ENCODE measurements at regions not wholly inside any gene's neighbourhood (a gene's known extent, or its start where the extent isn't known, plus 50 kb on each side); places are given as distances from the start of the nearest gene placed in this dataset.

DNA sequence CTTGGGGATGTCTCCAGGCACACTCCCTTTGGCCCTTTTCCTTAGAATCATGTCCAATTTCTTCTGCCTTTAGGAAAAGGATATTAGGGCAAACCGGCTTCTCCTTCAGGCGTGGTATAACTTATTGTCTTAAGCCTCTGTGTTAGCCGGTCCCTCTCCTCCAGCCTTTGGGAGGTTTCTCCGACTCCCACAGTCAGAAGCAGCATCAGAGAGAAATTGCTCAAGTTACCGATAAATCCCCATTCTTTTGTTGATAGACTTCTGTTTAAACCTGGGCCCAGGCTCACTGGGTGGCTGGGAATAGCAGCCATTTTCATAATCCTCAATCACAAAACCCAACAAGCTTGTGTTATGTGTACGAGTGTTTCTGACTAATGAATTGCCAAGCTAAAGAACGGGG, 85.4 kb upstream of the KAZN start:
- no peak for DNase-seq (ENCODE audit: low read depth in 1 of 2, low spot score in 1 of 2)

DNA sequence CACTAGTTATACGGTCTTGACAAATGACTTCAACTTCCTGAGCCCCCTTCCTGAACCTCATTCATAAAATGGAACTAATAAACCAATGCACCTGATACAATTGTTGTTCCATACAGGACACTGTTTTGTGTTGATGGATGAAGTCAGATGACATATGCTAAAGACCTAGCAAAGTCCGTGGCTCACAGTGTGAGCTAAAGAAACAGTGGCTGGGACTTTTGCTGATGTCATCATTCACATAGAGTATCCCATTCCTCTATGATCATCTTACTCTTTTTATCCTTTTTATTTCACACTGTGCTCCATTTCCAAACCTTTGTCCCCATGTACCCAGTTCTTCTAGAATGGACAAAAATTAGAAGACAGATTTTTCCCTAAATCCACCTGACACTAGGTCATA, 83.7 kb upstream of the KAZN start:
- DNase-seq (ENCODE audit: low read depth in 1 of 2, low spot score in 1 of 2), result no peak

DNA sequence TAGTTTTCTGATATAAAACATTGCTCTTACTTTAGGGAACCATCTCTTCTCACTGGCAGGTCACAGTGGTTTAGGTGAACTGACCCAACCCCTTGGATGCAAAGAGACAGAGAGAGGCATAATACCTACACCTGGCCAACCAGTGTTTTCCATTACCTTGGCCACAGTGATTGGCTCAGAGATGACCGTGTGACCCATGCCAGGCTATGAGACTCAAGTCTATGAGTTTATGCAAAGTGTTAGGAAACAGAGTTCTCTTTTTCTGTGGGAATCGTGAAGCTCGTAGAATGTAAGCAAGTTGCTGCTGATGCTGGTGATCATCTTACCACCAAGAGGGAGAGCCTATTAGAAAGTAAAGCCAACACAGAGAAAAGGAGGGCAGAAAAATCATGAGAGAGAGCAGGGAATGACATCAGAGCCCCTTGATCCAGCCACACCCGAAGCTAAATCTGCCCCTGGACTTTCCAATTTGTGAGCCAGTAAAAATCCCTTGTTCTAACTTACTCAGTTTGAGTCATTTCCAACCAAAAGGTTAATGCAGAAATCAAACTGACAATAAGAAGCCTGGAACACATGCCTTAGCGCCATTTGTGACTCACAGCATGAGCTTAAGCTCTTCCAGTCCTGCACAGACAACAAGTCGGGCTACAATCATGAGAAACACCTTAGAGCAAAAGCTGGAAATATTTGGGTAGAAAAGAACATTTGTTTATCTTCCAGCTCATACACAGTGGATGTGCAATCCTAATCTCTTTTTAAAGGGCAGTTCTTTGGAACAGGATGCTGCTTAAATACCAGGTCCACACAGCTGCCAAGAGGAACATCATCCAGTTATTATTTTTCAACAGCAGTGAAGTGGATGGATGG, 81.3 kb upstream of the KAZN start:
- no peak for DNase-seq (ENCODE audit: low read depth in 1 of 2, low spot score in 1 of 2)

DNA sequence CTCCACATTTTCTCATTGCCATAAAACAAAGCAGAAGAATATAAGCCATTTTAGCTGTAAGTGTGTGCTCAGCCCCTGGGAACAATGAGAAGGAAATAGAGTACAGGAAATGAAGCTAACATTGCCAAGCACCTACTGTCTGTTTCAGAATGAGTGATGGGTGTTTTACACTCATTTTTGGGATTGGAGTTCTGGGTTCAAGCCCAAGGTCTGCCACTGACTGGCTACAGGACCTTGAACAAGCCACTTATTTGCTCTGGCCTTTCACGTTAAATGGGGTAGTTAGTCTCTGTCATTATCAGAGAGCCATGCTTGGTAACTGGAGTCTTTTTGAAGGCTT, 80.7 kb upstream of the KAZN start:
- no peak for DNase-seq (ENCODE audit: low read depth in 1 of 2, low spot score in 1 of 2)

DNA sequence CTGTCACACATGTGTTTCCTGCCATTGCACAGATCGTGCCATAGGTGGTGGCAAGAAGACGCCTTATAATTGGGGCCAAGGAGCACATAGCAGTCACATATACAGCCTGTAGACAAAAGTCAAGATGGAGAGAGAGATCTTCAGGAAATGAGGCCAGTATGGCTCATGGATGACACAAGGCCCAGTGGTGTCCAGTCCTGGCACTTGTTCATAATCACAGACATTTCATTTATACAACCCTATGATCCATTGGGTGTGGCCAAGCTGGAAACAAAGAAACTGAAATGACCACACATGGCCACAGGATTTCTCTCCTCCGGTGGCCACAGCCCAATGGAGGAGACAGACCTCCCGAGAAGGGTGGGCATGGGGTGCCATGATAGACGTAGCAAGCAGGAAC, 78.5 kb upstream of the KAZN start:
- DNase-seq (ENCODE audit: low read depth in 1 of 2, low spot score in 1 of 2), result no peak

DNA sequence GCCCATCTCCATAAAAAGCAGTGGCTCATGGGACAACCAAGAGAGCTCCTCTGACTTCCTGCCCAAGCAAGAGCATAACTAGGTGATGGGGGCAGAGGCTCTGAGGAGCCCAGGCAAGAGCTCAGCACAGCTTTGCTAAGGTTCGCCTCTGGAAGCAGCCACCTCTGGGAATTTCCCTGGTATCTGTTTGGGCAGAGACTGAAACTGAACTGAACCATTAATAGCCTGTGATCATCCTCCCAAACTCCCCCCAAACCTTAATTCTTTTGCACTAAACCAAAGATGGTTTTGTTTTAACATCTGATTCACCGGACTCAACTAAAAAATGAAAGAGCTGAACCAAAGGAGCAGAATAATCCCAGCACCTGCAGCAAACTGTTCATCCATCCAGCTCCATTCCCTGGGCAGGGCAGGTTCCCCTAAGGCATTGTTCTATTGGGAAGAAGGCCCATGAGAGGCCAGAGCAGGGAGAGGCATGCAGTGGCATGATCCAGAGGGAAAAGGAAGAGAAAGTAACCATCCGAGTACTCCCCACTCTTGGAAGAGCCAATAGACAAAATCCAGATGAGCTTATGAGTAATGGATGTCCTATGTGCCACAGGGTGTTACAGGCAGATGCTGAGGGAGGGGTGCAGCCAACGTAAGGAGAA, 77.8 kb upstream of the KAZN start:
- DNase-seq (ENCODE audit: low read depth in 1 of 2, low spot score in 1 of 2), result no peak

DNA sequence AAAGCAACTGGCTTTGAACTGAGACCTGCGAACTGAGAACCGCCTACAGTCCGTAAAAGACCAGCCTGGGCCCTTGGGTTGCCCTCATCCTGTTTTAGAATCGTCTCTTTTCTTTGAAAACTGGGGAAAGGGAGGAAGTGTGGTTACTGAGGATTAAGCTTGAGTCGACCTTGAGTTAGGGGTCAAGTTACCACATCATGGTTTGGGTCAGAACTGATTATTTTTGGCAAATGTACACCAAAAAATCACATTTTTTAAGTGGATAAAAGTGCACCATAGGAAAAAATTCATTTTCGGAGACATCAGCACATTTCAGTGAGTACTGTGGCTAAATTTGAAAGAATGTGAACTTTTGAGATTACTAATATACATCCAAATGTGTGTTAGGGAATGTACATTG, 76.9 kb upstream of the KAZN start:
- no peak for DNase-seq (ENCODE audit: low read depth in 1 of 2, low spot score in 1 of 2)

DNA sequence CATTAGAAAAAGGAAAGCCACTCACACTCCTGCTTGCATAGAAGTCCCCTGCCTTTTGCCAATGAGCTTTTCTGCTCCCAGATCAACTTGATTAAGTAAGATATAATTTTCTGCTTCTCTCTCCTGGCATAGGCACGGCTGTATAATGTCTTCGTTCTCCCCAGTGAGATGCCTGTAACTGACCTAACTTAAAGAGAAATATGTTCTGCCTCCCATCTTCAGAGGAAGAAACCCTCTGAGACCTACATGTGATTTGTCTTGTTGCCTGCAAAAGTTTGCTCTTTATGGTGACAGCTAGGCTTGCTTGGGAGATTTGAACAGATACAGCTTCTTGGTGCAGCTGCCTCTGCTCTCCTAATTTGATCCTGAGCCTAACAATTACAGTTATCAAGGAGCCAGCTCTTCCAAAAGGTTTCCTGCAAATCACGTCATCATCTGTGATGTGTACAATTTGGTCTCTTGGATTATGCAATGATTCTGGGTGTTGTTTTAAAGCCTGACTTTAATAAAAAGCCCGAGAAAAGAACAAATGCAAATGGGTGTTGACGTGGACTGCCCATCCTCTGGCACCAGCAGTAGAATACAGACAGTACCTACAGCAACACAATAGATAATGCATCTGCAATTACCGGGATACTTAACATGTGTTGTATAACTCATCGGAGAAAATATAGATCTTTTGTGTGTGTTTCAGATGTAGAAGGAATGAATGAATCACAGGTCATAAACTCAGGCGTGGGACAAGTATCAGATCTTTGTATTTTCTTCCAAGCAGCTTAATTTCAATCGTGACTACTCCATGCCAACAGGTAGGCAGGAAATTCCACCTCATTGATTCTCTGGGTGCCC, 76.2 kb upstream of the KAZN start:
- DNase-seq (ENCODE audit: low read depth in 1 of 2, low spot score in 1 of 2), result no peak

DNA sequence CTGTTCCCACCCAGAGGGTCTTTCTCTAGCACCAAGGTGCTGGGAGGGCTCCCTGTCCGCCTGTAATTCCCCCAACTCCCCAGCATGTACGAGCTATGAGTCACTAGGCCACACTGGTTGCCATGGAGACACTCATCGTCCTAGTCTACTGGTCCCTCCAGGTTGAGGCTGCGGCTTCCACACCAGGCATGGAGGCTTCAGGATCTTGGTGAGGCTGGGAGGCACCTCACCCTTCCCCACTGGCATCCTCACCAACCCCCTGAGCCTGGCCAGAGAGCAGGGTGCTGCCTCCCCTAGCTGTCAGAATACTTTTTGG, 75.6 kb upstream of the KAZN start:
- DNase-seq (ENCODE audit: low read depth in 1 of 2, low spot score in 1 of 2), result no peak

DNA sequence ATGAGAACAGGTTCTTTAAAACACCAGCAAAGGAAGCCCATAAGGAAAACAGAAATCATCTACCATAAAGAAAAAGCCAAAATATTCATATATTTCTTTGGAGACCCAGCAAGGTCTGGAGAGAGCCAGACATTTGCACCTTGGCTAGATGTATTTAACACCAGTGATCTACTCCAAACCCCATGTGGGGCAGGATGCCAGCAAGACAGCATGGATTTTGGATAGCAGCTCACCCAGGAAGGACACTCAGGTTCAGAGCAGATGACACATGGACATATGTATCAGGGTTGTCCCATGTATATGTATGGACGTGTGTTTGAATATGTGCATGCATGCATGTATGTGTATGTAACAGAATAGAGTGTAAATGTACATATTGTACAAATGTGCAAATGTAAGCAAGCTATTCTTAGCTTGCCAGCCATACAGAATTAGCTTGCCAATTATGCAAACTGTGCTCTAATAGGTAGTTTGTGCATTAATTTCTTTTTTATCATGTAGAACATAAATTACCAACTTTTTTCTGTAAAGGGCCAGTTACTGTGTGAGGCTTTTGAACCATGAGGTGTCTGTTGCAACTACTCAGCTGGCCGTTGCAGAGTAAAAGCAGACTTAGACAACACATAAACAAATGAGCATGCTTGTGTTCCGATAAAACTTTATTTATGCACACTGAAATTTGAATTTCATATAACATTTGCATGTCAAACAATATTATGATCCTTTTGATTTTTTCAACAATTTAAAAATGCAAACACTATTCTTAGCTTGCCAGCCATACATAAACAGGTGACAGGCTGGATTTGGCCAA, 73.5 kb upstream of the KAZN start:
- DNase-seq (ENCODE audit: low read depth in 1 of 2, low spot score in 1 of 2), result no peak

DNA sequence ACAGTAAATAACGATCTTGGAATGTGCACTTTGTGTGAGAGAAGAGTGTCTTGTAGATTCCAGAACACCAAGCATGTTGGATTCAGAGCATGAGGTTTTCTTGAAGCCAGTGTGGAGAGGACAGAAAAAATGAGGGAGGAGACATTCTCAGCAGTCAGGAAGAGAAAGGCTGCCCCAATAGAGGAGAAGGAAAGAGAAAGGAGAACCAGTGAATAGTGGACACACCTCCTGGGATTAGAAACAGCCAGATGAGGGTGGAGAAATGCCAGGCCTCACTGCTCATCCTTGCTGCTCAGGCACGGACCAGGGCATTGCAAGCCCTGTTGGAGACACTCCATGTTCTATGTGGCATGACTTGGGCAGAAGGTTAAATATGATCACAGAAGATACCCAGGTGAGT, 69.0 kb upstream of the KAZN start:
- no peak for DNase-seq (ENCODE audit: low read depth in 1 of 2, low spot score in 1 of 2)

DNA sequence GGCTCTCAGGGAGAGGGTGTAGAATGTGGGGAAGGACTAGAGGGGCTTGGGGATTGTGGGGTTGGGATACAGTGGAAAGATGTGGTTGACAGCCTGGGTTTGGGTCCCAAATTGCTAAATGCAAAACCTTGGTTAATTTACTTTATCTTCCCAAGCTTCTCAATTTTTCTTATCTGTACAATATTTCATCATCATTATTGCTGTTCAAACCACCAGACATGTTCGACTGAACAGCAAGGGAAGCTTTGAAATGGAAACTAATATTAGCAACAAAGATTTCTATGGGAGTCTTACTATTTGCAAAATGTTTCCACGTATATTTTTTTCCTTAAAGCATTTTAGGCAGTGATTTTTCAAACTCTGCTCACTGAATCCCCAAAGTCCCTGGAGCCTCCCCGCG, 67.0 kb upstream of the KAZN start:
- no peak for DNase-seq (ENCODE audit: low read depth in 1 of 2, low spot score in 1 of 2)

DNA sequence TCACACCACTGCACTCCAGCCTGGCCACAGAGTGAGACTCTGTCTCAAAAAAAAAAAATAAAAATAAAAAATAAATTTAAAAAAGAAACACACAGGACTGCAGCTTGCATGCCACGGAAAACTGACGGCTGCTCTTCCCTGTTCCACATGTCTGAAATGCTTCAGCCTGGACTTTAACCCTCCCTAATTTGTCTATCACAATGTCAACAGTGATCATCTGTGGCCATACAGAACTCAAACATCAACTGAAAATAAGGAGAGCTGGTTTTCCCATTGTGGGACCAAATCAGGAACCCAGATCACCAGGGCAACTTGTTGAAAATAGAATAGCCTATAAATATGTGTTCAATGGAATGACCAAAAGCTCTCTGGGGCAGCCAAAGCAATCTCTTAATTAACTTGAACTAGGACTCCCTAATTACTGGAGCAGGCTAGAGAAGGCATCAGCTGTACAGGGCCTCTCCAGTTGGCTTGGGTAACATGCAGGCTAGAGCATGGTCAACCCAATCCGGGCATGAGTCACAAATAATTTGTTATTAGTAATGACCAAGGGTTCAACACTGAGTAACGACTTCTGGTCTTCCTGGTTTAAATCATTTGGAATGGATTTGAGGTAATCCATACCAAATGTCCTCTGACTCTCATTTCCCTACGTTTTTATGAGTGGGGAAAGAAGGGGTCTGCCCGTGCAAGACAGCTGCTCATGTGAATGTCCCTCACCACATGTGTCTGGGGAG, 62.7 kb upstream of the KAZN start:
- DNase-seq (ENCODE audit: low read depth in 1 of 2, low spot score in 1 of 2), result no peak

DNA sequence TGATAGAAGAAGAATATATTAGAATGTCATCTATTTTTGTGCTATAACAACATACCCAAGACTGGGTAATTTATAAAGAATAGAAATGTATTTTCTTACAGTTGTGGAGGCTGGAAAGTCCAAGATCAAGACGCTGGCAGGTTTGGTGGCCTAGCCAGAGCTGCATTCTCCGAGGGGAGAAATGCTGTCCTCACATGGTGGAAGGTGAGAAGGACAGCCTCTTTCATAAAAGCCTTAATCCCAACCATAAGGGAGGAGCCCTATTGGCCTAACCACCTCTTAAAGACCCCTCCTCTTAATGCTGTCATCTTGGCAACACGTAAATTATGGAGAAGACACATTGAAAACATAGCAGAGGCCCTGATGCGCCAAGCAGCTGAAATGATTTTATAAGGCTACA, 60.1 kb upstream of the KAZN start:
- DNase-seq (ENCODE audit: low read depth in 1 of 2, low spot score in 1 of 2), result no peak

DNA sequence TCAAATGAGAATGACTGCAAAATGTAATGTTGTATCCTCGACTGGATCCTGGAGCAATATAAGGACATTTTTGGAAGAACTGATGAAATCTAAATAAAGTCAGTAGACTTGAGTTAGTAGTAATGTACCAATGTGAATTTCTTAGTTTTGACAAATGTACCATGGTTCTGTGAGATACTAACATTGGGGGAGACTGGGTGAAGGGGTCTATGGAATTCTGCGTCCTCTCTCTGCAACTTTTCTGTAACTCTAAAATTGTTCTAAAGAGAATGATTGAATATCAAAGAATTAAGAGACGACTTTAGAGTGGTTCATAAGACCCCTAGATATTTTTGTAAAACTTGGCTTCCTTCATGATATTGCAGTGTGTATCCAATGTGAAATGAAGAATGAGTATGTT, 59.2 kb upstream of the KAZN start:
- no peak for DNase-seq (ENCODE audit: low read depth in 1 of 2, low spot score in 1 of 2)

DNA sequence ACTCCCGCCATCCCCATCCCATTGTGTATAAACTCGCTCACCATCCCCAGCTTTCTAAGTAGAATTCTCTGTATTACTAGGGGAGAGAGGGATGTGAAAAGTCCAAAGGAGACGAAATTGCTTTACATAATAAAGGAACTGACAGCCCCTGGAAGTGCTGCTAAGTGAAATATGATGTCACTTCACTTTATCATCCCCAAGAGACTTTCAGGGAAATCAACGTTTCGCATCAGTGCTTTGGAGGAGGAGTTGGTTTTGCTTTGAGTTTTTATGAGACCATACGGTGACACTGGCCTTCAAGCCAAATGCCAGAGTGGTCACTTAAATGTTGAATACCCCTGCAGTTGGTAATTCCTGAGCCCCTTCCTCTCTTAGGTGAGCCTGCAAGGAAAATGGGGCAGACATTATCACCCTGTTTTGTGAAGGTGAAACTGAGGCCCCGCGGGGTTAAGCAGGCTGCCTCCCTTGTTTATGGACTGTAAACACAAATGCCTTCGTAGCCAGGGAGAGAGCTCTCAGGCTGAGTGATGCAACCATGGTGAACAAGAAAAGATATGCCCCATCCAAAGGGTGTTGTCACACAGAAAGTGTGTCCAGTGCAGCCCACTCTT, 58.4 kb upstream of the KAZN start:
- DNase-seq (ENCODE audit: low read depth in 1 of 2, low spot score in 1 of 2), result no peak

DNA sequence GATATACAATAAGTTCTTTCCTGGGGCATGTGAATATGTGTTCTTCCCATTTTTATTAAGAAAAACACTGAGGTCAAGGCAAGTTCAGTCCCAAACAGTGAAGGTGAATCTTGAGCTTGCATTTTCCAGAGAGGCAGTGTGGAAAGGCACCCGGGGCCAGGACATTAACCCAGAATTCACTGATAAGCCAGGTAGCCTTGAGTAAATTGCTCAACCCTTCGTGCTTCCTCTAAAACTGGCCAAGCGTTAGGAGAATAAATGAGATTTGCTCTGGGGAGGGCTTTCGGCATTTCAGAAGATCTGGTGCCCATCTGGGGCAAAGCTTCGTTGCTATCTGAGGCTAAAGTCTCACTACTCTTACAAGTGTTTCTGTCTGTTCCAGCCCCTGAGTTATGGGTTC, 57.1 kb upstream of the KAZN start:
- no peak for DNase-seq (ENCODE audit: low read depth in 1 of 2, low spot score in 1 of 2)

DNA sequence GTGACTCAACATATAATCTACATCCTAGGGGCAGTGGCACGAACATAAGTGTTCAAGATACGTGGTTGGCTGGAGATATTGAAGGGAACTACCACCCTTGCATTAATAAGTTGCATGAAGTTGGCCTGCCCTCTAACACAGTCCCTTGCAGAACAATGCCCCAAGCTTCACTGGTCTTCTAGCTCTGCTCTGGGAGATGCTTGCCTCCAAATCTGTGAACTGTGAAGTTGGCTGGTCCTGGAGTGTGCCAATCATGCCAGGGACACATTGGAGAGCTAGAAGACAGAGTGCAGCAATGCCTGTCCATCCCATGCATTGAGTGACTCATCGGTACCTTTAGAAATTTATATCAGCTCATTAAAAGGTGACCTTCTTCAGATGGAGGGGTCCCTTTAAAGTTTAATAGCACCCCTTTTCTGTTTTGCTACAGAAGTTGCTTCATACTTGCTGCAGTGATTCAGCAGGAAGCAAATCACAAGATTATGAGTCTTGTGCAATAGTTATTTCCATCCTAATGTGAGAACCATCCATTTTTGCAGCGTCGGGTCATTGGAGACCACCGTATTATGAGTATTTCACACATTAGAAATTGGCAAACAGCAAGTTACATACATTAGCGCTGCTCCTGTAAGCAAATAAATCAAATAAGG, 55.2 kb upstream of the KAZN start:
- DNase-seq (ENCODE audit: low read depth in 1 of 2, low spot score in 1 of 2), result no peak

DNA sequence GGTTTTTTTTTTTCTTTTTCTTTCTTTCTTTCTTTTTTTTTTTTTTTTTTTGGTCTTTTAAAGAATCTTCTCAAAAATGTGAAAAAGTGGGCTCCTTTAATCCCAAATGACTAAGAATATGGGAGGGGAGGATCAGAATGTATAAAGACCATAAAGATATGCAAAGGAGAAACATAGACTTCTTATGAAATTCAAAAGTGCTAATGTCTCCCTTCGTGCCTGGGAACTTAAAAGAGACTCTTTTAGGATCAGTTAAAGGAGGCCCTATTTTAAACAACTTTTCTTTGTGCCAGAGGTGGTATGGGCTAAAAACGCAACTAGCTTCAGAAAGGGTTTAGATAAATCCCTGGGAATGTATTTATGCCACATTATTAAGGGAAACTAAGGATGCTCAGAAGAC, 54.2 kb upstream of the KAZN start:
- no peak for DNase-seq (ENCODE audit: low read depth in 1 of 2, low spot score in 1 of 2)
